ENCODE measurements at regions not wholly inside any gene's neighbourhood (a gene's known extent, or its start where the extent isn't known, plus 50 kb on each side); places are given as distances from the start of the nearest gene placed in this dataset.

GRCh38 chr3:145951441-145951840 lies 209.5 kb downstream of the PLOD2 start:
- TF ChIP-seq CTCF (IDR thresholded peaks at IDR 0.05; ENCODE audit: low read length) (no peak), EZH2 (IDR thresholded peaks at IDR 0.05; ENCODE audit: borderline replicate concordance, low read length) (no peak)
